Calu3 (cell line): ENCODE measurements at regions not wholly inside any gene's neighbourhood (a gene's known extent, or its start where the extent isn't known, plus 50 kb on each side); places are given as distances from the start of the nearest gene placed in this dataset.

Experiments used
- BruUV-seq: library from RNA; stranded (reverse); fragments of 400-500 nt; replicated peaks from 2 replicates; lab custom pipeline; 2021; lab: Mats Ljungman, UMichigan
- CTCF ChIA-PET: fragments of 300-600 bp; sonication (Branson Sonifier 250); formaldehyde crosslinking; loops from one replicate; lab custom pipeline; 2022; ENCODE audit warnings: antibody characterized with exemption; lab: Charles Lee
- DNase-seq: peaks from one replicate; pipeline ENCODE4 v3.0.0; 2022
- H3K27ac Mint-ChIP-seq: one replicate; pipeline ENCODE4 v1.8.0; 2022; ENCODE audit warnings: mixed read lengths; ENCODE audit not compliant: unreplicated experiment
- H3K27me3 Mint-ChIP-seq: one replicate; pipeline ENCODE4 v1.8.0; 2022; ENCODE audit warnings: mixed read lengths; ENCODE audit not compliant: unreplicated experiment
- H3K36me3 Mint-ChIP-seq: one replicate; pipeline ENCODE4 v1.8.0; 2022; ENCODE audit warnings: mild to moderate bottlenecking, moderate library complexity, mixed read lengths; ENCODE audit not compliant: insufficient read depth, unreplicated experiment
- H3K4me1 Mint-ChIP-seq: one replicate; pipeline ENCODE4 v1.8.0; 2022; ENCODE audit warnings: mild to moderate bottlenecking, low read depth, mixed read lengths; ENCODE audit not compliant: unreplicated experiment
- H3K4me3 Mint-ChIP-seq: one replicate; pipeline ENCODE4 v1.8.0; 2022; ENCODE audit warnings: mild to moderate bottlenecking, low read depth, moderate library complexity, mixed read lengths; ENCODE audit not compliant: unreplicated experiment
- H3K9me3 Mint-ChIP-seq: one replicate; pipeline ENCODE4 v1.8.0; 2022; ENCODE audit warnings: low read depth, mixed read lengths; ENCODE audit not compliant: unreplicated experiment
- intact Hi-C: fragments of 100-400 bp; cut with micrococcal nuclease; formaldehyde crosslinking; loops from one replicate; pipeline ENCODE4 v1.10.0; 2022; ENCODE audit not compliant: unreplicated experiment
- TF ChIP-seq, protein P1 (sequence below): fragments of 200-600 bp; IDR thresholded peaks from one replicate; pipeline ENCODE4 v1.8.0; 2022; ENCODE audit warnings: antibody characterized with exemption; ENCODE audit not compliant: unreplicated experiment

DNA sequence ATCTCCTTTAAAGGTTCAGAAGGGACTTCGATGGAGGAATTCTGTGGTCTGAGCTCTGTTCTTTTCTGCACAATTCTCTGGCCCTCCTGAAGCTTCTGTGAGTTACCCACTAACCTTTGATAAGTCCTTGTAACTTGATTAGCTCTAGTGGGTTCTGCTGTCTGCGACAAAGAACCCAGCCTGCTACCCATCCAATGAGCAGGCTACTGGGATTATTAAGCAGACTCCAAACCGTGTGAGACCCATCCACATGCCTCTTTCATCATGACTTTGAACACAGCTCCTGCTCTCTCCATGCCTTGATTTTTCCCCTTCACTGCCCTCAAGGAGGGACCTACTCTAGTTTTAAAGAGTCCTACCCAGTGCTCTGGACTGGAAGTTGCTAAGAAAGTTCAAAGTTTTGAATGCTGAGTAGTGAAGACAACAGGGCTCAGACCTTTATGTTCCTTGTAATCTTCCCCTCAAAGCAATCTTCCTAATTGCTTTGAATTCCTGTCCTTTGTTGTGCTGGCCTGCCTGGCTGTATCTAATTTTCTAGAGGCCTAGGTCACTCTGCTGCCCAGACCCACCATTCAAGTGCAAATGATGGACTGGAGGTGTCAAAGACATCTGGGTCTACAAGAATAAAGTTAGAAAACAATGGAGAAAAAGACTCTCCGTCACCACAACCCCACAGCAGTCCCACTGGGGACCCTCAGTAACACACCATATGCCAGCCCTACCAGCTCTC lies 146.9 kb downstream of the RHOU start:
- Mint-ChIP-seq H3K4me3 (no peak overlapping the region), H3K4me1 (no peaks in the 10 kb centered on the region), H3K9me3 (no peaks in the 10 kb centered on the region), H3K27ac (no peak overlapping the region), H3K27me3 (no peaks in the 10 kb centered on the region), H3K36me3 (no peaks in the 10 kb centered on the region)
- intact Hi-C loops = no loop called here
- no peak for DNase-seq
- BruUV-seq = no TSS peak
- CTCF ChIA-PET = interaction anchor here (1.5 kb wide), 1 partner anchor 9 kb away, joined by 3 read pairs; no protein-coding TSS in a partner anchor
- TF ChIP-seq, protein P1, sequence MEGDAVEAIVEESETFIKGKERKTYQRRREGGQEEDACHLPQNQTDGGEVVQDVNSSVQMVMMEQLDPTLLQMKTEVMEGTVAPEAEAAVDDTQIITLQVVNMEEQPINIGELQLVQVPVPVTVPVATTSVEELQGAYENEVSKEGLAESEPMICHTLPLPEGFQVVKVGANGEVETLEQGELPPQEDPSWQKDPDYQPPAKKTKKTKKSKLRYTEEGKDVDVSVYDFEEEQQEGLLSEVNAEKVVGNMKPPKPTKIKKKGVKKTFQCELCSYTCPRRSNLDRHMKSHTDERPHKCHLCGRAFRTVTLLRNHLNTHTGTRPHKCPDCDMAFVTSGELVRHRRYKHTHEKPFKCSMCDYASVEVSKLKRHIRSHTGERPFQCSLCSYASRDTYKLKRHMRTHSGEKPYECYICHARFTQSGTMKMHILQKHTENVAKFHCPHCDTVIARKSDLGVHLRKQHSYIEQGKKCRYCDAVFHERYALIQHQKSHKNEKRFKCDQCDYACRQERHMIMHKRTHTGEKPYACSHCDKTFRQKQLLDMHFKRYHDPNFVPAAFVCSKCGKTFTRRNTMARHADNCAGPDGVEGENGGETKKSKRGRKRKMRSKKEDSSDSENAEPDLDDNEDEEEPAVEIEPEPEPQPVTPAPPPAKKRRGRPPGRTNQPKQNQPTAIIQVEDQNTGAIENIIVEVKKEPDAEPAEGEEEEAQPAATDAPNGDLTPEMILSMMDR = no peak

DNA sequence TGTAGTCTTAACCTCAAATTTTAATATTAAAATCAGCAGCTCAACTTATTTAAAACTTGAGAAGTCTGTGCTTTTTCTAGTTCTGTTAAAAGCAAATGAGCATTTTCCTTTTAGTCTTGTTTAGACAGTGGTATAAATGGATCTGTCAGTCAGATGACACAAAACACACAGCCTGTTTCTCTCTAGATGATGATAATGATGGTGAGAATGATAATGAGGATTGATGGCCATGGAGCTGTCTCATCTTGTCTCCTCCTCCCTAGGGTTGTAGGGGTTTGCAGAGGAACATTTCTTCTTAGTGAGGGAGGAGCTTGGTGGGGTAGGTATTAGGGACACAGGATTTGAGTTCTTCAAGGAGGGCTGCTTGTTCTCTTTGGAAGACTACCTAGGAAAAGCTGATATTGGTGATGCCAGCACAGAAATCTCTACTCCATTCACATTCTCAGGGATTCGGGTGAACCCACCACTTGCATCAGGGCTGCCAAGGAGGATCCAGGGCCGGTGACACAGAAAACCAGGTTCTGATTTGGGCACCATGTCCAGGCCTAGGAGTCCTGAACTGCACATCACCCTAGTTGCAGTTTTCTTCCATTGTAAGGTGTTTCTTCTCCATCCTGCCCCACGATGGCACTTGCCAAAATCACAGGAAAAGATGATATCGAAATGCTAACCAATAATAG lies 147.6 kb downstream of the RHOU start:
- Mint-ChIP-seq H3K27ac (no peak overlapping the region), H3K4me1 (no peaks in the 10 kb centered on the region)

DNA sequence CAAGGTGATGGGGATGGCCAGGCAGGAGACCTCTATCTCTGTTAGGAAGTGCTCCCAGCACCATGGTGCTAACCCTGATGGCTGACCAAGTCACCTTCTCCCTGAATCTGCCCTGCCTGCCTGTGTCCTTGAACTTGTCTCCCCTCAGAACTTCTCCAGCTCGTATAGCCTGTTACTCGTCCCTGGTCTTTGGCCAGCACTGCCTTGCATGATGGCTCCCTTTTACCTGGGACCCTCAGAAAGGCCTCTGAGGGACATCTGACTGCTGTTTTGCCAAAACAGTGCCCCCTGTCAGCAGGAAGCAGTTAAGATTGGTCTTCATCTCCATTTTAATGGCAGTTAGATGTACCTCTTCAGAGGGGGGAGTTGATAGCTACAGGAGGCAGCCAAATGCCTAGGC lies 148.3 kb downstream of the RHOU start:
- DNase-seq = no peak
- intact Hi-C loops = no loop called here
- BruUV-seq = no TSS peak
- H3K27me3 Mint-ChIP-seq = no peaks in the 10 kb centered on the region
- H3K27ac Mint-ChIP-seq = no peak overlapping the region
- H3K4me1 Mint-ChIP-seq = no peaks in the 10 kb centered on the region
- CTCF ChIA-PET = no interaction called here
- no peaks in the 10 kb centered on the region for H3K36me3 Mint-ChIP-seq
- TF ChIP-seq, protein P1 = no peak
- H3K4me3 Mint-ChIP-seq = no peak overlapping the region
- H3K9me3 Mint-ChIP-seq = no peaks in the 10 kb centered on the region

More for the DNA sequence above, 147.6 kb downstream of the RHOU start:
- CTCF ChIA-PET = interaction anchor here (1.5 kb wide), 1 partner anchor 10 kb away, joined by 3 read pairs; no protein-coding TSS in a partner anchor
- TF ChIP-seq, protein P1 = no peak
- DNase-seq = no peak
- no peaks in the 10 kb centered on the region for H3K36me3 Mint-ChIP-seq
- BruUV-seq = no TSS peak
- no peaks in the 10 kb centered on the region for H3K9me3 Mint-ChIP-seq
- intact Hi-C loops = no loop called here
- no peaks in the 10 kb centered on the region for H3K27me3 Mint-ChIP-seq
- no peak overlapping the region for H3K4me3 Mint-ChIP-seq

DNA sequence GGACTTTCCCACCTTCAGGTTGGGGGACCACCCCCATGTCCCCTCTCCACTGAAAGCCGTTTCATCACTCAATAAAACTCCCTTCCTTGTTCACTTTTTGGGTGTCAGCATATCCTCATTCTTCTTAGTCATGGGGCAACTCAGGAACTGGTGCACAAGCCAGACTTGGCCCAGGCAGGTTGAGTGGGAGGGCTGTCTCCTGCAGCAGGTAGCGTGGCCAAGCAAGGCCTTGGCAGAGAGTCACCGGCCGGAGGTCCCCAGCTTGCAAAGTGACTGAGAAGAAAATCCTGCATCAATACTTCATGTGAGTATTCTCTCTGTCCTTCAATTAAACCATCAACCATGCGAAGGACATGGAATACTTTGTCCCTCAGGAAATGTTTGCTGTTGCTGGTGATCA lies 148.9 kb downstream of the RHOU start:
- no TSS peak for BruUV-seq
- no peaks in the 10 kb centered on the region for H3K9me3 Mint-ChIP-seq
- H3K4me3 Mint-ChIP-seq = no peak overlapping the region
- TF ChIP-seq, protein P1 = no peak
- no peaks in the 10 kb centered on the region for H3K36me3 Mint-ChIP-seq
- CTCF ChIA-PET = no interaction called here
- intact Hi-C loops = no loop called here
- no peak overlapping the region for H3K27ac Mint-ChIP-seq
- H3K4me1 Mint-ChIP-seq = no peaks in the 10 kb centered on the region
- DNase-seq = no peak
- no peaks in the 10 kb centered on the region for H3K27me3 Mint-ChIP-seq
